ENCODE measurements at regions not wholly inside any gene's neighbourhood (a gene's known extent, or its start where the extent isn't known, plus 50 kb on each side); places are given as distances from the start of the nearest gene placed in this dataset.

DNA sequence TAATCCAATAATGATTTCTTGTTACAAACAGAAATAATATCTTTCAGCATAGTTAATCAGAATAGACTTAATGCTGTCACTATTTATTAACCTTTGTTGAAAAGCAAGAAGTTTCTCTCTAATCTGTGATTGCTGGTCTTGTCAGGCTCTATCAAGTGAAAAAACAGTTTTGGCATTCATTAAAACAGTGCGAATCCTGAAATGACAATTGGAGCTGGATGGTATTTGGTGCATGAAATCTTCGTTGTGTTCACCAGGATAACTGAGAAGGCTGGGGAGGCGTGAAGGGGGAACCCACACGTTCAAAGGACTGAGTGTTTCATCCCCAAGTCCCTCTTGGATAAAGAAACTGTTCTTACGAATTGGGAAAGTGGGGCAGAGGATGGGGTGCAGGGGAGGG is 190.2 kb upstream of the MYL2 start:
- no peaks in the 10 kb centered on the region for H3F3A ChIP-seq (ENCODE audit: control insufficient read depth, insufficient read depth)
- no peaks in the 10 kb centered on the region for H3K9me3 ChIP-seq (ENCODE audit: control insufficient read depth, insufficient read depth, low read length)
- H3K4me3 ChIP-seq (ENCODE audit: low read length) = no peak overlapping the region
- no peaks in the 10 kb centered on the region for H4K20me1 ChIP-seq (ENCODE audit: control insufficient read depth, insufficient read depth, low read depth, low read length)
- TF ChIP-seq EZH2phosphoT487 (IDR thresholded peaks at IDR 0.05; ENCODE audit: borderline replicate concordance, low read length) (no peak), CTCF (IDR thresholded peaks at IDR 0.05; ENCODE audit: low read depth, low read length, poor library complexity, severe bottlenecking) (no peak)
- H3K27ac ChIP-seq (ENCODE audit: low read depth, low read length) = no peak overlapping the region
- no peaks in the 10 kb centered on the region for H3K36me3 ChIP-seq (ENCODE audit: control insufficient read depth, low read length)
- no peak overlapping the region for H3K4me2 ChIP-seq (ENCODE audit: low read length)
- no peaks in the 10 kb centered on the region for H3K9me2 ChIP-seq (replicated peaks; ENCODE audit: control insufficient read depth, low read length)
- peaks cover 26% of the 10 kb centered on the region for H3K27me3 ChIP-seq (ENCODE audit: control insufficient read depth, low read length)
- no peaks in the 10 kb centered on the region for H3K4me1 ChIP-seq (ENCODE audit: control insufficient read depth, low read length)
- no peaks in the 10 kb centered on the region for H3K79me2 ChIP-seq (ENCODE audit: control insufficient read depth, low read length)

DNA sequence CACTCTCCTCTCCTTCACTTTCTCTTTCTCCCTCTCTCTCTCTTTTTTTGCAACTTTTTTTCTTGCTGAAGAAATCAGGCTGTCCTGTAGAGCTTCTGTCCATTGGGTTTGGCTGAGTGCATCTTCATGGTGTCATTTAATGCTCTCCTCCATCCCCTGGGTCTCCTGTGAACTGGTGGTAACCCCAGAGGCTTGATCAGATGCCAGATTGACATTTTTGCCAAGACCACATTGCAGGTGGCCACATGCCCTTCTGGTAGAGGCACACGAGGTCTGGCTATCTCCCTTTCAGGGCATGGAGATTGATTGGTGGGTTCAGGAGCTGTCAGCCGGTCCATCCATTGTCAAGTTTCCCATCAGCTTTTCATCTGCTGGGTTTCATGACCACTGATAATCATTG is 188.3 kb upstream of the MYL2 start:
- H3K4me2 ChIP-seq (ENCODE audit: low read length) = no peak overlapping the region
- TF ChIP-seq EZH2phosphoT487 (IDR thresholded peaks at IDR 0.05; ENCODE audit: borderline replicate concordance, low read length) (no peak), CTCF (IDR thresholded peaks at IDR 0.05; ENCODE audit: low read depth, low read length, poor library complexity, severe bottlenecking) (no peak)
- H3K4me1 ChIP-seq (ENCODE audit: control insufficient read depth, low read length) = no peaks in the 10 kb centered on the region

GRCh38 chr12:111107392-111108178 is 187.2 kb upstream of the MYL2 start:
- Histone ChIP-seq H3K9me2 (replicated peaks; ENCODE audit: control insufficient read depth, low read length) (no peaks in the 10 kb centered on the region), H3K27me3 (ENCODE audit: control insufficient read depth, low read length) (peaks cover 18% of the 10 kb centered on the region), H3K4me1 (ENCODE audit: control insufficient read depth, low read length) (no peaks in the 10 kb centered on the region), H3K4me3 (ENCODE audit: low read length) (no peak overlapping the region), H3K79me2 (ENCODE audit: control insufficient read depth, low read length) (no peaks in the 10 kb centered on the region), H3K36me3 (ENCODE audit: control insufficient read depth, low read length) (no peaks in the 10 kb centered on the region), H3K27ac (ENCODE audit: low read depth, low read length) (no peak overlapping the region), H3K9me3 (ENCODE audit: control insufficient read depth, insufficient read depth, low read length) (no peaks in the 10 kb centered on the region), H3F3A (ENCODE audit: control insufficient read depth, insufficient read depth) (no peaks in the 10 kb centered on the region), H3K4me2 (ENCODE audit: low read length) (no peak overlapping the region), H4K20me1 (ENCODE audit: control insufficient read depth, insufficient read depth, low read depth, low read length) (no peaks in the 10 kb centered on the region)
- no peak for TF ChIP-seq CTCF (IDR thresholded peaks at IDR 0.05; ENCODE audit: low read depth, low read length, poor library complexity, severe bottlenecking)
- no peak for TF ChIP-seq EZH2phosphoT487 (IDR thresholded peaks at IDR 0.05; ENCODE audit: borderline replicate concordance, low read length)

More for the DNA sequence above, 188.3 kb upstream of the MYL2 start:
- H3K9me2 ChIP-seq (replicated peaks; ENCODE audit: control insufficient read depth, low read length) = no peaks in the 10 kb centered on the region
- no peaks in the 10 kb centered on the region for H4K20me1 ChIP-seq (ENCODE audit: control insufficient read depth, insufficient read depth, low read depth, low read length)
- no peak overlapping the region for H3K27ac ChIP-seq (ENCODE audit: low read depth, low read length)
- H3K36me3 ChIP-seq (ENCODE audit: control insufficient read depth, low read length) = no peaks in the 10 kb centered on the region
- no peaks in the 10 kb centered on the region for H3K79me2 ChIP-seq (ENCODE audit: control insufficient read depth, low read length)
- H3K27me3 ChIP-seq (ENCODE audit: control insufficient read depth, low read length) = peaks cover 21% of the 10 kb centered on the region
- H3K9me3 ChIP-seq (ENCODE audit: control insufficient read depth, insufficient read depth, low read length) = no peaks in the 10 kb centered on the region
- H3F3A ChIP-seq (ENCODE audit: control insufficient read depth, insufficient read depth) = no peaks in the 10 kb centered on the region
- H3K4me3 ChIP-seq (ENCODE audit: low read length) = no peak overlapping the region
